Calu3 (cell line): ENCODE measurements at regions not wholly inside any gene's neighbourhood (a gene's known extent, or its start where the extent isn't known, plus 50 kb on each side); places are given as distances from the start of the nearest gene placed in this dataset.

ENCODE experiments used
- BruUV-seq: library from RNA; stranded (reverse); fragments of 400-500 nt; replicated peaks from 2 replicates; lab custom pipeline; 2021; lab: Mats Ljungman, UMichigan
- CTCF ChIA-PET: fragments of 300-600 bp; sonication (Branson Sonifier 250); formaldehyde crosslinking; loops from one replicate; lab custom pipeline; 2022; ENCODE audit warnings: antibody characterized with exemption; lab: Charles Lee
- DNase-seq: peaks from one replicate; pipeline ENCODE4 v3.0.0; 2022
- H3K27ac Mint-ChIP-seq: one replicate; pipeline ENCODE4 v1.8.0; 2022; ENCODE audit warnings: mixed read lengths; ENCODE audit not compliant: unreplicated experiment
- H3K27me3 Mint-ChIP-seq: one replicate; pipeline ENCODE4 v1.8.0; 2022; ENCODE audit warnings: mixed read lengths; ENCODE audit not compliant: unreplicated experiment
- H3K36me3 Mint-ChIP-seq: one replicate; pipeline ENCODE4 v1.8.0; 2022; ENCODE audit warnings: mild to moderate bottlenecking, moderate library complexity, mixed read lengths; ENCODE audit not compliant: insufficient read depth, unreplicated experiment
- H3K4me1 Mint-ChIP-seq: one replicate; pipeline ENCODE4 v1.8.0; 2022; ENCODE audit warnings: mild to moderate bottlenecking, low read depth, mixed read lengths; ENCODE audit not compliant: unreplicated experiment
- H3K4me3 Mint-ChIP-seq: one replicate; pipeline ENCODE4 v1.8.0; 2022; ENCODE audit warnings: mild to moderate bottlenecking, low read depth, moderate library complexity, mixed read lengths; ENCODE audit not compliant: unreplicated experiment
- H3K9me3 Mint-ChIP-seq: one replicate; pipeline ENCODE4 v1.8.0; 2022; ENCODE audit warnings: low read depth, mixed read lengths; ENCODE audit not compliant: unreplicated experiment
- intact Hi-C: fragments of 100-400 bp; cut with micrococcal nuclease; formaldehyde crosslinking; loops from one replicate; pipeline ENCODE4 v1.10.0; 2022; ENCODE audit not compliant: unreplicated experiment
- TF ChIP-seq, protein P1 (sequence below): fragments of 200-600 bp; IDR thresholded peaks from one replicate; pipeline ENCODE4 v1.8.0; 2022; ENCODE audit warnings: antibody characterized with exemption; ENCODE audit not compliant: unreplicated experiment

DNA sequence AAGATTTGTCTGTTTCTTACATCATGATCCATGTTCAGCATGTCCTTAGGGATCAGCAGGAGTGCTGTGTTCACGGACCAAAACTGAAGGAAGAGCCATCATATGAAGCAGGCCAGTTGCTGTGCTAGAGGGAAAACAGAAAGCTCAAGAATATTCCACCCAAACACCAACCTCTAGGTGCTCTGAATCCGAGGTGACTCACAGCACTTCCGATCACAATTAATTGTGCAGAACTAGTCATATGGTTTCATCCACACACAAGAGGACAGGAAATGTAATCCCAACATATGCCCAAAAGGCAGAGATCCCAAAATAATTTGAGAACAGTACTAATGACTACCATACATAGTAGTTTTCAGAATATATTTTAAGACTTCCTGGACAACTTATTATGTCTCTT is 257.9 kb upstream of the KCNH8 start:
- H3K27me3 Mint-ChIP-seq: no peaks in the 10 kb centered on the region
- CTCF ChIA-PET: no interaction called here
- H3K27ac Mint-ChIP-seq: no peak overlapping the region
- no TSS peak for BruUV-seq
- H3K4me1 Mint-ChIP-seq: no peaks in the 10 kb centered on the region
- TF ChIP-seq, protein P1, sequence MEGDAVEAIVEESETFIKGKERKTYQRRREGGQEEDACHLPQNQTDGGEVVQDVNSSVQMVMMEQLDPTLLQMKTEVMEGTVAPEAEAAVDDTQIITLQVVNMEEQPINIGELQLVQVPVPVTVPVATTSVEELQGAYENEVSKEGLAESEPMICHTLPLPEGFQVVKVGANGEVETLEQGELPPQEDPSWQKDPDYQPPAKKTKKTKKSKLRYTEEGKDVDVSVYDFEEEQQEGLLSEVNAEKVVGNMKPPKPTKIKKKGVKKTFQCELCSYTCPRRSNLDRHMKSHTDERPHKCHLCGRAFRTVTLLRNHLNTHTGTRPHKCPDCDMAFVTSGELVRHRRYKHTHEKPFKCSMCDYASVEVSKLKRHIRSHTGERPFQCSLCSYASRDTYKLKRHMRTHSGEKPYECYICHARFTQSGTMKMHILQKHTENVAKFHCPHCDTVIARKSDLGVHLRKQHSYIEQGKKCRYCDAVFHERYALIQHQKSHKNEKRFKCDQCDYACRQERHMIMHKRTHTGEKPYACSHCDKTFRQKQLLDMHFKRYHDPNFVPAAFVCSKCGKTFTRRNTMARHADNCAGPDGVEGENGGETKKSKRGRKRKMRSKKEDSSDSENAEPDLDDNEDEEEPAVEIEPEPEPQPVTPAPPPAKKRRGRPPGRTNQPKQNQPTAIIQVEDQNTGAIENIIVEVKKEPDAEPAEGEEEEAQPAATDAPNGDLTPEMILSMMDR: no peak
- intact Hi-C loops: no loop called here
- no peak overlapping the region for H3K4me3 Mint-ChIP-seq
- H3K9me3 Mint-ChIP-seq: peaks cover 4% of the 10 kb centered on the region
- no peak for DNase-seq
- H3K36me3 Mint-ChIP-seq: no peaks in the 10 kb centered on the region

GRCh38 chr3:18888819-18889218 is 259.5 kb upstream of the KCNH8 start:
- TF ChIP-seq, protein P1: no peak
- CTCF ChIA-PET: interaction anchor here (1.0 kb wide), 1 partner anchor 41 kb away, joined by 3 read pairs; no protein-coding TSS in a partner anchor
- H3K4me1 Mint-ChIP-seq: no peaks in the 10 kb centered on the region
- no peaks in the 10 kb centered on the region for H3K27me3 Mint-ChIP-seq
- no peaks in the 10 kb centered on the region for H3K36me3 Mint-ChIP-seq
- no TSS peak for BruUV-seq
- intact Hi-C loops: no loop called here
- H3K4me3 Mint-ChIP-seq: no peak overlapping the region
- peaks cover 4% of the 10 kb centered on the region for H3K9me3 Mint-ChIP-seq
- no peak for DNase-seq
- no peak overlapping the region for H3K27ac Mint-ChIP-seq

GRCh38 chr3:18888370-18888769 is 259.9 kb upstream of the KCNH8 start:
- H3K27me3 Mint-ChIP-seq: no peaks in the 10 kb centered on the region
- H3K9me3 Mint-ChIP-seq: peaks cover 4% of the 10 kb centered on the region
- H3K27ac Mint-ChIP-seq: no peak overlapping the region
- CTCF ChIA-PET: interaction anchor here (1.0 kb wide), 1 partner anchor 40 kb away, joined by 3 read pairs; no protein-coding TSS in a partner anchor
- TF ChIP-seq, protein P1: no peak
- BruUV-seq: no TSS peak
- H3K4me3 Mint-ChIP-seq: no peak overlapping the region
- no peaks in the 10 kb centered on the region for H3K36me3 Mint-ChIP-seq
- no peaks in the 10 kb centered on the region for H3K4me1 Mint-ChIP-seq
- intact Hi-C loops: no loop called here
- DNase-seq: no peak

- CTCF ChIA-PET: no interaction called here
- no peaks in the 10 kb centered on the region for H3K4me1 Mint-ChIP-seq
- TF ChIP-seq, protein P1: no peak
- no peaks in the 10 kb centered on the region for H3K27me3 Mint-ChIP-seq
- no peaks in the 10 kb centered on the region for H3K36me3 Mint-ChIP-seq
- no peak for DNase-seq
- intact Hi-C loops: no loop called here
- H3K9me3 Mint-ChIP-seq: peaks cover 4% of the 10 kb centered on the region
- no peak overlapping the region for H3K27ac Mint-ChIP-seq
- no peak overlapping the region for H3K4me3 Mint-ChIP-seq
- BruUV-seq: no TSS peak
Measured at GRCh38 chr3:18886331-18886730, 262.0 kb upstream of the KCNH8 start.
